CD1c-positive myeloid dendritic cell (primary cell): ENCODE measurements at regions not wholly inside any gene's neighbourhood (a gene's known extent, or its start where the extent isn't known, plus 50 kb on each side); places are given as distances from the start of the nearest gene placed in this dataset.
"Not testable (repeated sequence)": the region's sequence is repeated elsewhere in the genome, so short reads cannot be mapped to it uniquely, and the experiment has no call there.

Experiments
- DNase-seq: peaks from one replicate; pipeline ENCODE4 v3.0.0-alpha.2; 2016; ENCODE audit errors: extremely low spot score

DNA sequence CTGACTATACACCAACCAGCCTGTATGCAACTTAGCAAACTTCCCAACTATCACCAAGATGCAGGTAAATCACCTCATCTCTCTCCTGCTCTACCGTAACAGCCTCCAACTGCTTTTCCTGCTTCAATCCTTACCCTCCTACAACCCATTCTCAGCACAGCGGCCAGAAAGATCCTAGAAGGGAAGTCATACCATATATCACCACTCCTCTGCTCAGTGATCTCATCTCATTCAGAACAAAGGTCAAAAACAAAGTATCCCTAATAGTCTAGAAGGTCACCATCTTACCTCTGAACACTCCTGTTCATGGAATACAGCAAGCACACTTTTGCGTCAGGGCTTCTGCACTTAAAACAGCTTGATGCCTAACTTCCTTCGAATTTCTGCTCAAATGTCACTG lies 62.2 kb upstream of the RNF38 start:
- no peak for DNase-seq

DNA sequence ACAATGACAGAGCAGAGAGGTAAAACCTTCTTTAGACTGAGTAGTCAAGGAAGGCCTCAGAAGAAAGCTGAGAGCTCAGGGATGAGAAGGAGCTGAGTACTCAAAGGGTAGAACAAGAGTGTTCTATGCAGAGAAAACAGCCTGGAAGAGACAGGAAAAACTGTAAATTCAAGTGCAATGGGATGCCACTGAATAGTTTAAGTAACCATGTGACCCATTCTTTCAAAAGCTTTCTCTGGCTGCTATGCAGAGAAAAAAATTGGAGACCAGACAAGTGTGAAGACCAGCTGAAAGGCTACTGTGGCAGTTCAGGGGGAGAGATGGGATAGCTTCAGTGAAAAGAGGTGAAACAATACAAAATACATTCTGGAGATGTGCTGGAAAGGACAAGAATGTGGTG lies 61.3 kb upstream of the RNF38 start:
- no peak for DNase-seq

DNA sequence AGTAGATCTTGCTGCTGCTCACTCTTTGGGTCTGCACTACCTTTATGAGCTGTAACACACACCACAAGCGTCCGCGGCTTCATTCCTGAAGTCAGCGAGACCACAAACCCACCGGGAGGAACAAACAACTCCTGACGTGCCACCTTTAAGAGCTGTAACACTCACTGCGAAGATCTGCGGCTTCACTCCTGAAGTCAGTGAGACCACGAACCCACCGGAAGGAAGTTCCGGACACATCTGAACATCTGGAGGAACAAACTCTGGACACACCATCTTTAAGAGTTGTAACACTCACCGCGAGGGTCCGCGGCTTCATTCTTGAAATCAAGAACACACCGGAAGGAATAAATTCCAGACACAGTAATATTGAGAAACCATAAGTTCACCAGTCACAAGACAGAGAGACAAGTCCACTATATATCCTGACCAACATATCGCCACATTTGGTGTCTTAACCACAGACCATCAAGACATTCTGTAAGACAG lies 58.4 kb upstream of the RNF38 start:
- DNase-seq: not testable (repeated sequence)

DNA sequence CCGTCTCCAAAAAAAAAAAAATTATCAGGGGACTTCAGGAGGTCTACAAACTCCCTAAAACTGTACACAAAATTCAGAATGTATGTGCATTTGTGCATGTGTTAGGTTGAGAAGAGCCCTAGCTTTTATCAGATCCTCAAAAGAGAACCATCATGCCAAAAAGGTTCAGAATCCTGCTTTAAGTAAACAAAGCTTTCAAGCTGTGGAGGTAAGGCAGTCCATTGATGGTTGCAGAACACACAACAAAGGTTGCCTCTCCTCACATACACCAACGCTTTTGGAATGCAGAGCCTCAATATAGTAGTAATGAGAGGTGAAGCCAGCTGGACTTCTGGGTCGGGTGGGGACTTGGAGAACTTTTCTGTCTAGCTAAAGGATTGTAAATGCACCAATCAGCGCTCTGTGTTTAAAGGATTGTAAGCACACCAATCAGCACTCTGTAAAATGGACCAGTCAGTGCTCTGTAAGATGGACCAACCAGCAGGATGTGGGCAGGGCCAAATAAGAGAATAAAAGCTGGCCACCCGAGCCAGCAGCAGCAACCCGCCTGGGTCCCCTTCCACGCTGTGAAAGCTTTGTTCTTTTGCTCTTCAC lies 57.9 kb upstream of the RNF38 start:
- peak; percentile 5 for DNase-seq

DNA sequence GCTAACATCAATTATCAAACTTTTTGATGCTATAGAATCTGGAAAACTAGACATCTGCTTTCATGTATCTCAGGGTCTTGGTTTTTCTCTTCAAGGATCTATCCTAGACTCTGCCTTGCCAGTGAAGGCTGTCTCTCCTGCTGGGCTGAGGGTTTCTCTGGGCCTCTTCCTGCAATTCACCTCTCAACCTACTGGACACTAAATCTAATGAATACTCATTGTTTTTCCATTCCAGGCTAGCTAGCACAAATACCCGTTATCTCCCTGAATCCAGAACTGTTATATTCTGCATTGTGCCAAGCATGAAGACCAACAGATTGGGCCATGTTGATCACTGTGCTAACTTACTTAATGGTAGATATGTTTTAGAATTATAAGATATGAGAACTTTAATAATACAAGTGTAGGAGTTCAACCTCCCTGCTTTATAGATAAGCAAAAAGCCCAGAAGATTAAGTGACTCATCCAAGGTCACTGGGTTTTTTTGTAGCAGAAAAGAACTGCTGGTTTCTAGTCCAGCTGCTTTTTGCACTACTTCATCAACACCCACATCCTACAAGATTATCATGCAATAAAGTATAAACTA lies 56.5 kb upstream of the RNF38 start:
- no peak for DNase-seq

DNA sequence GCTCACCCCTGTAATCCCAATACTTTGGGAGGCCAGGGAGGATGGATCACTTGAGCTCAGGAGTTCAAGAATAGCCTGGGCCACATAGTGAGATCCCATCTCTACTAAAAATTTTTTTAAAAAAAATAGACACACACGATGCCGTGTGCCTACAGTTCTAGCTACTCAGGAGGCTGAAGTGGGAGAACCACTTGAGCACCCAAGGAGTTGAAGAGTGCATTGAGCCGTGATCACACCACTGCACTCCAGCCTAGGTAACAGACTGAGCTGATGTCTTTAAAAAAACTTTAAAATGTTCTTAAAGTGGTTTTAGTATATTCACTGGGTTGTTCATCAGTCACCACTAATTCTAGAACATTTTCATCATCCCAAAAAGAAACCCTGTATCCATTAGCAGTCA lies 51.9 kb upstream of the RNF38 start:
- no peak for DNase-seq

DNA sequence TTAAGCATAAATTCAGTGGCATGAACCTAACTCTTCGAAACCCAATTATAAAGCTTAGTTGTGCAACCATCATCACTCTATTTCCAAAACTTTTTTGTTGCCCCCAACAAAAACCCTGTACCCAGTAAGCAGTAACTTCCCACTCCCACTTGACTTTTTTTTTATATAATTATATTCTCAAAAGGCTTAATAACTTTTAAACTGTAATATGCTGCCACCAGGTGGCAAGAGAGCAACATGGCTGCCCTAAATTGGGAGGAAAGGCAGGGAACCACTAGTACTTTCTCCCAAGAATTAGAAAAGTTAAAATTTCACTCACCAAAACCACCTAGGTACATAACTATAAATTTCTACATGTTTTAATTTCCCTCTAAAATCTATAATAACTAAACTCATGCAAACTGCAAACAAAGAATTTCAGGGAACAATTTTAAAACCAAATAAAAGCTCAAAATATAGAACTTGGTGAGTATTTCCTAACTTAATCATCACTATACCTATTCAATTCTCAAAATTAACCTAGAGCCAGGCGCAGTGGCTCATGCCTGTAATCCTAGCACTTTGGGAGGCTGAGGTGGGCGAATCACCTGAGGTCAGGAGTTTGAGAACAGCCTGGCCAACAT lies 50.2 kb upstream of the RNF38 start:
- peak; percentile 53 for DNase-seq
